B cell (primary cell): ENCODE measurements at regions not wholly inside any gene's neighbourhood (a gene's known extent, or its start where the extent isn't known, plus 50 kb on each side); places are given as distances from the start of the nearest gene placed in this dataset.

Source experiments
- CTCF ChIP-seq: fragments of 200-600 bp; IDR thresholded peaks from one replicate; pipeline ENCODE4 v1.8.0; 2022; ENCODE audit warnings: antibody characterized with exemption, mild to moderate bottlenecking
- EZH2 ChIP-seq: IDR thresholded peaks from 2 replicates; pipeline ENCODE4 v1.6.1; 2012; ENCODE audit warnings: borderline replicate concordance, low read depth, mild to moderate bottlenecking, moderate library complexity, low read length; ENCODE audit not compliant: insufficient read depth, poor library complexity, severe bottlenecking

DNA sequence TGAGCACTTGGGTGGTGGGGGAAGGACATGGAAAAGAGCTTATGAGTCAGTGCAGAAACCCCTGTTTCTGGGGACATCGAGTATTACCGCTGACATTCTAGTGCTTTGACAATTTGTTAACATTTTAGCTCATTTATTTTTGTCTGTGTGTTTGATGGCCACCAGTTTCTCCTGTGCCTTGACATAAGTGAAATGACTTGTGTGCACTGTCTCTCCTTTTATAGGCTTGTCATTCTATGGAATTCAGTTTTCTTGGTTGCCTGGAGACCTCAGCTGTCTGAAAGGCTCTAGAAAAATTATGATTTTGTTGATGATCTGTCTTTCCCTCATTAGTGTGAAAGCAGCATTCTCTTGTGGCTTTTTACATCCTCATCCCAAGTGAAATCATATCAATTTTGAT, 190.0 kb upstream of the SMIM30 start:
- TF ChIP-seq CTCF (no peak), EZH2 (no peak)
